ENCODE measurements at regions not wholly inside any gene's neighbourhood (a gene's known extent, or its start where the extent isn't known, plus 50 kb on each side); places are given as distances from the start of the nearest gene placed in this dataset.

- TF ChIP-seq CTCF (IDR thresholded peaks at IDR 0.05) = no peak
- TF ChIP-seq POLR2A (IDR thresholded peaks at IDR 0.05) = no peak
Measured at GRCh38 chrX:123085311-123085940, 98.7 kb upstream of the GRIA3 start.

Data from thyroid gland (tissue), 4 donors.